Suppressor macrophage treated with lipopolysaccharide for 4 hours (primary cell): ENCODE measurements at regions not wholly inside any gene's neighbourhood (a gene's known extent, or its start where the extent isn't known, plus 50 kb on each side); places are given as distances from the start of the nearest gene placed in this dataset.
"Not testable (repeated sequence)": the region's sequence is repeated elsewhere in the genome, so short reads cannot be mapped to it uniquely, and the experiment has no call there.

ENCODE experiments used
- DNase-seq: peaks from one replicate; pipeline ENCODE4 v3.0.0-alpha.2; 2020

GRCh38 chr16:63880948-63881347, 1240.9 kb downstream of the CDH11 start:
- no peak for DNase-seq

DNA sequence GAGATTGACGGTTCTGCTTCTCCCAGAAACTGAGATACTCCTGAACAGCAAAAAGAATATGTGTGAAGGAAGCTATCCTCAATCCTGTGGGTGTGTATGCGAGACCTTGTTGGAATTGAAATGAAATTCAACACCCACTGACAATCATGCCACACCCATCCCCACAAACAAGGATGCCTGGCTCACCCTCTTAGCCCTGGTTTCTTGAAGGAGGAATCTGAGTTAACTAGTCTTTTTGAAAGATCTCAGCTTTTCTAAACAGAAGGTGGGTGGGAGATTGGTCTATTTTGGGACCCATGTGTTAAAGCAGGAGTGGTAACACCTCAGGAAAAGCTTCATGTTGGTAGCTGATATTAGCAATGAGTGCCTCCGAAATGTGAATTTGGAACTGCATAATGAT, 1244.5 kb downstream of the CDH11 start:
- DNase-seq: no peak

GRCh38 chr16:63876103-63876502, 1245.8 kb downstream of the CDH11 start:
- DNase-seq: no peak

DNA sequence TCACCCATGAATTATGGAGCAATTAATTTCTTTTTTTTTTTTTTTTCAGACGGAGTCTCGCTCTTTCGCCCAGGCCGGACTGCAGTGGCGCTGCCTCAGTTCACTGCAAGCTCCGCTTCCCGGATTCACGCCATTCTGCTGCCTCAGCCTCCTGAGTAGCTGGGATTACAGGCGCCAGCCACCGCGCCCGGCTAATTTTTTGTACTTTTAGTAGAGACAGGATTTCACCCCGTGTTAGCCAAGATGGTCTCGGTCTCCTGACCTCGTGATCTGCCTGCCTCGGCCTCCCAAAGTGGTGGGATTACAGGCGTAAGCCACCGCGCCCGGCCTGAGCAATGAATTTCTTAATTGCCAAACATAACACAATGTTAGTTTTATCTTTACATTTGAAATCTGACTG, 1261.2 kb downstream of the CDH11 start:
- not testable (repeated sequence) for DNase-seq

GRCh38 chr16:63856537-63856936, 1265.3 kb downstream of the CDH11 start:
- DNase-seq: no peak

- no peak for DNase-seq
Measured at GRCh38 chr16:63850979-63851378, 1270.9 kb downstream of the CDH11 start.

GRCh38 chr16:63841271-63841670, 1280.6 kb downstream of the CDH11 start:
- DNase-seq: no peak

- DNase-seq: no peak
Measured at GRCh38 chr16:63830061-63830460, 1291.8 kb downstream of the CDH11 start.

DNA sequence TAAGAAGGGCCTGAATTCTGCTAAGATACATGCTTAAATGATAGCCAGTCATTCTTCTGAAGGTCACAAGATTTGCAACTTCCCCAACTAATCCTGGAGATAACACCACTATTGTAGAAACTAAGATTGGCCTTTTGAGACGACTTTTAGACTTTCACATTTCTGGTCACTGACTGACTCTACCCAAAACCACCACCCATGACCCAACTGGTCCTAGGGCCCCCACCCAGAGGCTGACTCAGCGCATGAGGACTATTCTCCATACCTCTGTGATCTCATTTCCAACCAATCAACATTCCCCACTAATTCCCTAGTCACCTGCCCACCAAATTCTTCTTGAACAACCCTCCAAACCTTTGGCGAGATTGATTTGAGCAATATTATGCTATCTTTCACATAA, 1299.0 kb downstream of the CDH11 start:
- DNase-seq: no peak

DNA sequence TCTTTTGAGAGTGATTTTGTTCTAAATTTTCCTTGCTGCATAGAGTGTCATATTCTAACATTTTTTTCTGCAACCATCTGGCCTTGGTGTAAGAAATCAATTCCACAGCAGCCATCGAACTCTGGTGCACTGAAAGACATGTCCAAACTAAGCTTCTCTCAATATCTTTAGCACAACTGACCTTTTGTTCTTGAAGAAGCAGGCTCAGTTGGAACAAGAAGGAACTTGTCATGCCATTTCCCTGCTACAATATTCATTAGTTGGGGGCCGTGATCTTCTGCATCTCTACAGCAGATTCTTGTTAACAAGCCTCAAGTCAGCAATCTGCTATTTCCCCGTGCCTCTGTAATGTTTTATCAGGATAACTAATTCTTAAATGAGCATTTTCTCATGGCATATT, 1305.6 kb downstream of the CDH11 start:
- DNase-seq: no peak

- DNase-seq: no peak
Measured at GRCh38 chr16:63813862-63814261, 1308.0 kb downstream of the CDH11 start.

GRCh38 chr16:63808730-63809129, 1313.1 kb downstream of the CDH11 start:
- no peak for DNase-seq

- no peak for DNase-seq
Measured at GRCh38 chr16:63806794-63807506, 1314.9 kb downstream of the CDH11 start.

GRCh38 chr16:63804126-63804525, 1317.7 kb downstream of the CDH11 start:
- no peak for DNase-seq

DNA sequence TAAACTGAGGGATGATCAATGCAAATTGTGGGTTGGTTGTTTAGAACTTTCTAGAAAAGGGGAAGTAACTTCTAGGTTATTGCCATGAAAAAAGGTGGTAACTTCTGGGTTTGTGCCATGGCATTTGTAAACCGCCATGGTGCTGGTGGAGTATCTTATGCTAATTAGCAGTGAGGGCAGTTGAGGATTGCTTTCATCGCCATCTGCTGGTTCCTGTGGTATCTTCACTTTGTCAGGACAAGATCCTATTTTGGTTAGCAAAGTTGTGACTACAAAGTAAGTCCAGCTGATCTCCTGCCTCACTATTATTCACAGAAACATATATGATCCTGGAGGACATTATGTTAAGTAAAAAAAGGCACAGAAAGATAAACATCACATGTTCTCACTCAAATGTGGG, 1332.3 kb downstream of the CDH11 start:
- DNase-seq: no peak

- no peak for DNase-seq
Measured at GRCh38 chr16:63787014-63787413, 1334.8 kb downstream of the CDH11 start.

DNA sequence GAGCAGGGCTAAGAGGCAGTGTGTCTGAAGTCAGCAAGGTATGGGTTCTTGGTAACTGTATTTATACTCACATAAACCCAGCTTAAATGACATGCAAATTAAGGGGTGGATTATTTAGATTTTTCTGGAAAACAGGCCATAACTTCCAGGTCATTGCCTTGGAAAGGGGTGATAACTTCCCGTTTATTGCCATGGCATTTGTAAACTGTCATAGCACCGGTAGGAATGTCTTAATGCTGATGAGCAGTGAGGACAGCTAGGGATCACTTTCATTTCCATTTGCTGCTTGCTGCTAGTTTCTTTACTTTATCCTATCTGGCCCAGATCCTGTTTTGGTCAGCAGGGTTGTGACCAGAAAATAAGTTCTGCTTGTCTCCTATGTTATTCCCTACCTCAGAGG, 1336.7 kb downstream of the CDH11 start:
- DNase-seq: no peak

GRCh38 chr16:63776437-63776836, 1345.4 kb downstream of the CDH11 start:
- no peak for DNase-seq

DNA sequence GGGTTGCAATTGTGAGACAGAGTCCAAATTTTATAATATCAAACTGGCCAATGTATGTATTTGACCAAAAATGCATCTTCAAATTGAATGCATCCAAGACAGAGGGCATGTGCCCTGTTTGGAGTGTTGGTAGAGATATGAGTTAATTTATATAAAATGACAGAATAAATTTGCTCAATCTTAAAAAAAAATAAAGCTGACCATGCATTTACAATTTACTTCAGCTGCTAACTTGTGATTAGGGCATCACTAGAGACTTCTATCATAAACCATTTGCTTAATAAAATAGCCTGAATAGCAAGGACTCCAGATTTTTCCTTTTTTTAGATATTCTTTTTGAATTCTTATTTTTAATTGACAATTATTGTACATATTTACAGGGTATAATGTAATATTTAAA, 1345.8 kb downstream of the CDH11 start:
- DNase-seq: no peak

DNA sequence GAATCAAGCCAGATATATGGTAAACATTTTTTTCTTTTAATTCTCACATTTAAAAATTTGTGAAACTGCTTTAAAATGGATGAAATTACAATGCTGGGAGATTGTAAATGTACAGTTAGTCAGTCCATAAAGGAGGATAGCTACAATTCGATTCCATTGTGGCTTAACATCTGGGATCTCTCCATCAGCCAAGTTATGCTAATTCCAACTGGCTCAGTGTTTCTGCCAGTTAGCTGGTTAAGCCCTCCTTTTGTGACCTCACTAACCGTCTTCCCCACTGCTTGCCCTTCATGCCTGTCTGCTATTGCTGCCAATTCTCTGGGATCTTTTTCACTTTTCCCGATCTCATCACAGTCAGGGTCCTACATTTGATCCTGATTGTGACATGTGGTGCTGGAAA, 1347.6 kb downstream of the CDH11 start:
- DNase-seq: no peak

- DNase-seq: no peak
Measured at GRCh38 chr16:63769211-63769610, 1352.7 kb downstream of the CDH11 start.

- not testable (repeated sequence) for DNase-seq
Measured at GRCh38 chr16:63760246-63760645, 1361.6 kb downstream of the CDH11 start.

- no peak for DNase-seq
Measured at GRCh38 chr16:63752347-63752746, 1369.5 kb downstream of the CDH11 start.

- no peak for DNase-seq
Measured at GRCh38 chr16:63749276-63749675, 1372.6 kb downstream of the CDH11 start.

- DNase-seq: no peak
Measured at GRCh38 chr16:63745456-63745855, 1376.4 kb downstream of the CDH11 start.
